ENCODE measurements at regions not wholly inside any gene's neighbourhood (a gene's known extent, or its start where the extent isn't known, plus 50 kb on each side); places are given as distances from the start of the nearest gene placed in this dataset.

GRCh38 chr2:187055463-187055862 is 206.5 kb upstream of the ZSWIM2 start:
- Histone ChIP-seq H3T11ph (ENCODE audit: low read length) (no peak overlapping the region), H2BK5ac (ENCODE audit: insufficient read length, low read length) (no peak overlapping the region), H3K79me1 (ENCODE audit: insufficient read depth, low read depth, low read length, poor library complexity, severe bottlenecking) (no peaks in the 10 kb centered on the region), H2BK20ac (ENCODE audit: low read depth, low read length, poor library complexity, severe bottlenecking) (no peak overlapping the region), H2AK5ac (ENCODE audit: insufficient read length, low read length) (no peak overlapping the region), H4K5ac (ENCODE audit: insufficient read length, low read depth, low read length) (no peak overlapping the region), H3K79me2 (ENCODE audit: insufficient read depth, low read length) (no peaks in the 10 kb centered on the region), H4K8ac (replicated peaks; ENCODE audit: insufficient read length, low read depth, low read length) (no peak overlapping the region), H3K14ac (ENCODE audit: insufficient read depth, low read length) (no peak overlapping the region), H3K27me3 (ENCODE audit: insufficient read depth, low read length) (no peaks in the 10 kb centered on the region), H2BK12ac (ENCODE audit: insufficient read length, low read depth, low read length) (no peak overlapping the region), H4K20me1 (ENCODE audit: control insufficient read depth, insufficient read depth, insufficient read length) (no peaks in the 10 kb centered on the region), H3K27ac (ENCODE audit: insufficient read length, low read depth, low read length) (no peak overlapping the region), H3K4me2 (ENCODE audit: insufficient read depth, insufficient read length, low read length) (no peak overlapping the region), H2BK15ac (ENCODE audit: low read depth, low read length) (no peak overlapping the region), H3K4me1 (ENCODE audit: insufficient read depth, low read length) (no peaks in the 10 kb centered on the region), H3K23ac (ENCODE audit: insufficient read length, low read depth, low read length) (no peak overlapping the region), H3K18ac (ENCODE audit: insufficient read length, low read depth, low read length) (no peak overlapping the region), H2BK120ac (ENCODE audit: low read depth, low read length, poor library complexity, severe bottlenecking) (no peak overlapping the region), H4K91ac (ENCODE audit: insufficient read length, low read depth, low read length) (no peak overlapping the region), H3K9ac (ENCODE audit: extremely low read depth, insufficient read length, low read length) (no peak overlapping the region), H3K23me2 (ENCODE audit: insufficient read length, low read depth, low read length, poor library complexity, severe bottlenecking) (no peaks in the 10 kb centered on the region), H3K4ac (ENCODE audit: low read depth, low read length) (no peak overlapping the region), H3K56ac (ENCODE audit: insufficient read length, low read depth, low read length) (no peak overlapping the region), H3K9me3 (ENCODE audit: control insufficient read depth, low read depth, low read length) (no peaks in the 10 kb centered on the region), H2AFZ (ENCODE audit: low read length) (no peak overlapping the region)
- no peak for DNase-seq
- WGBS (ENCODE audit: extremely low coverage, insufficient read length, low lambda C conversion rate): no CpG with 5 or more reads among the region's 1 CpG
- H3K27me3 Mint-ChIP-seq (ENCODE audit: low read depth): no peaks in the 10 kb centered on the region
- no peaks in the 10 kb centered on the region for H3K9me3 Mint-ChIP-seq
- no peak overlapping the region for H3K4me3 Mint-ChIP-seq
- H3K4me1 Mint-ChIP-seq: no peaks in the 10 kb centered on the region
- peaks cover 0 to 1% (median 0%) of the 10 kb centered on the region in 3 experiments; a peak in 2 of 7 replicates for H3K36me3 Mint-ChIP-seq (ENCODE audit: insufficient read depth in 1 of 3, low read depth in 3 of 3)
- no peak for TF ChIP-seq CTCF (conservative IDR thresholded peaks at IDR 0.05)
- no peak overlapping the region for H3K27ac Mint-ChIP-seq
